ENCODE measurements at regions not wholly inside any gene's neighbourhood (a gene's known extent, or its start where the extent isn't known, plus 50 kb on each side); places are given as distances from the start of the nearest gene placed in this dataset.

DNA sequence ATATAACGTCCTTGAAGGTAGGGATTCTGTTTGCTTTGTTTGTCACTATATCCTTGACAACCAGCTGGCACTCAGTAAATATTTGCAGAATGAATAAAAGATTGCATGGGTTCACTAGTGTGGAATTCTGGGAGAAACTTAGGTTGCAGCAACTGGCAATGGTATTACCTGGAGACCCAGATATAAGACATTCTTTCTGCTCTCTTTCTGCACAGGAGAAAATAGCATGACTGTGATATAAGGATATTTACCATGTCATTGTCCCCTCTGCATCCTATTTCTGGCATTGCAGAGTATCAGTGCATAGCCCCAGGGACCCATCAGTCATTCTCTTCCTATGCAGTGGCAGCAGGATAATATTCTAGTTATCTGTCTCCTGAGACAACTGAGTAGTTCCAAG, 308.9 kb upstream of the LRRC7 start:
- Histone ChIP-seq H3K4me3 (ENCODE audit: low read depth in 1 of 3, low read length in 3 of 3) (no peak overlapping the region), H3K27me3 (ENCODE audit: control insufficient read depth in 4 of 4, insufficient read depth in 4 of 4, low read length in 3 of 4) (no peaks in the 10 kb centered on the region), H3K9ac (ENCODE audit: low read depth in 1 of 2, low read length in 2 of 2) (no peak overlapping the region), H3K36me3 (ENCODE audit: control insufficient read depth in 4 of 4, insufficient read depth in 3 of 4, low read depth in 1 of 4, low read length in 3 of 4) (no peaks in the 10 kb centered on the region), H3K4me1 (ENCODE audit: control insufficient read depth in 4 of 4, insufficient read depth in 4 of 4, low read length in 3 of 4) (no peaks in the 10 kb centered on the region), H3K9me3 (ENCODE audit: control insufficient read depth in 4 of 4, low read length in 3 of 4) (peaks cover 0 to 1% (median 0%) of the 10 kb centered on the region in 4 donors), H3K27ac (ENCODE audit: low read depth in 1 of 2, low read length in 2 of 2) (no peak overlapping the region)
- DNase-seq (ENCODE audit: low spot score): no peak
- WGBS: 32% methylated on average over 1 of the region's 1 CpG
- TF ChIP-seq, protein P1, sequence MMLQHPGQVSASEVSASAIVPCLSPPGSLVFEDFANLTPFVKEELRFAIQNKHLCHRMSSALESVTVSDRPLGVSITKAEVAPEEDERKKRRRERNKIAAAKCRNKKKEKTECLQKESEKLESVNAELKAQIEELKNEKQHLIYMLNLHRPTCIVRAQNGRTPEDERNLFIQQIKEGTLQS (IDR thresholded peaks at IDR 0.05): no peak
- no peak for TF ChIP-seq HNF4A (conservative IDR thresholded peaks at IDR 0.05)
- TF ChIP-seq, protein P2, sequence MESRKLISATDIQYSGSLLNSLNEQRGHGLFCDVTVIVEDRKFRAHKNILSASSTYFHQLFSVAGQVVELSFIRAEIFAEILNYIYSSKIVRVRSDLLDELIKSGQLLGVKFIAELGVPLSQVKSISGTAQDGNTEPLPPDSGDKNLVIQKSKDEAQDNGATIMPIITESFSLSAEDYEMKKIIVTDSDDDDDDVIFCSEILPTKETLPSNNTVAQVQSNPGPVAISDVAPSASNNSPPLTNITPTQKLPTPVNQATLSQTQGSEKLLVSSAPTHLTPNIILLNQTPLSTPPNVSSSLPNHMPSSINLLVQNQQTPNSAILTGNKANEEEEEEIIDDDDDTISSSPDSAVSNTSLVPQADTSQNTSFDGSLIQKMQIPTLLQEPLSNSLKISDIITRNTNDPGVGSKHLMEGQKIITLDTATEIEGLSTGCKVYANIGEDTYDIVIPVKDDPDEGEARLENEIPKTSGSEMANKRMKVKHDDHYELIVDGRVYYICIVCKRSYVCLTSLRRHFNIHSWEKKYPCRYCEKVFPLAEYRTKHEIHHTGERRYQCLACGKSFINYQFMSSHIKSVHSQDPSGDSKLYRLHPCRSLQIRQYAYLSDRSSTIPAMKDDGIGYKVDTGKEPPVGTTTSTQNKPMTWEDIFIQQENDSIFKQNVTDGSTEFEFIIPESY (IDR thresholded peaks at IDR 0.05): no peak
- no peak for TF ChIP-seq RXRA (IDR thresholded peaks at IDR 0.05)
- TF ChIP-seq EGR1 (IDR thresholded peaks at IDR 0.05; ENCODE audit: low read depth in 2 of 2): no peak
- TF ChIP-seq FOXA2 (IDR thresholded peaks at IDR 0.05): no peak
- TF ChIP-seq SP1 (IDR thresholded peaks at IDR 0.05): no peak
- no peak for TF ChIP-seq NR2F2 (IDR thresholded peaks at IDR 0.05)
- TF ChIP-seq FOXA1 (IDR thresholded peaks at IDR 0.05): no peak
- TF ChIP-seq GABPA (IDR thresholded peaks at IDR 0.05 in 1 of 2, conservative IDR thresholded peaks at IDR 0.05 in 1 of 2): no peak
- TF ChIP-seq RAD21 (IDR thresholded peaks at IDR 0.05): no peak
- TF ChIP-seq JUND (IDR thresholded peaks at IDR 0.05): no peak
- TF ChIP-seq, protein P3, sequence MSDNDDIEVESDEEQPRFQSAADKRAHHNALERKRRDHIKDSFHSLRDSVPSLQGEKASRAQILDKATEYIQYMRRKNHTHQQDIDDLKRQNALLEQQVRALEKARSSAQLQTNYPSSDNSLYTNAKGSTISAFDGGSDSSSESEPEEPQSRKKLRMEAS (IDR thresholded peaks at IDR 0.05): no peak
- TF ChIP-seq, protein P4, sequence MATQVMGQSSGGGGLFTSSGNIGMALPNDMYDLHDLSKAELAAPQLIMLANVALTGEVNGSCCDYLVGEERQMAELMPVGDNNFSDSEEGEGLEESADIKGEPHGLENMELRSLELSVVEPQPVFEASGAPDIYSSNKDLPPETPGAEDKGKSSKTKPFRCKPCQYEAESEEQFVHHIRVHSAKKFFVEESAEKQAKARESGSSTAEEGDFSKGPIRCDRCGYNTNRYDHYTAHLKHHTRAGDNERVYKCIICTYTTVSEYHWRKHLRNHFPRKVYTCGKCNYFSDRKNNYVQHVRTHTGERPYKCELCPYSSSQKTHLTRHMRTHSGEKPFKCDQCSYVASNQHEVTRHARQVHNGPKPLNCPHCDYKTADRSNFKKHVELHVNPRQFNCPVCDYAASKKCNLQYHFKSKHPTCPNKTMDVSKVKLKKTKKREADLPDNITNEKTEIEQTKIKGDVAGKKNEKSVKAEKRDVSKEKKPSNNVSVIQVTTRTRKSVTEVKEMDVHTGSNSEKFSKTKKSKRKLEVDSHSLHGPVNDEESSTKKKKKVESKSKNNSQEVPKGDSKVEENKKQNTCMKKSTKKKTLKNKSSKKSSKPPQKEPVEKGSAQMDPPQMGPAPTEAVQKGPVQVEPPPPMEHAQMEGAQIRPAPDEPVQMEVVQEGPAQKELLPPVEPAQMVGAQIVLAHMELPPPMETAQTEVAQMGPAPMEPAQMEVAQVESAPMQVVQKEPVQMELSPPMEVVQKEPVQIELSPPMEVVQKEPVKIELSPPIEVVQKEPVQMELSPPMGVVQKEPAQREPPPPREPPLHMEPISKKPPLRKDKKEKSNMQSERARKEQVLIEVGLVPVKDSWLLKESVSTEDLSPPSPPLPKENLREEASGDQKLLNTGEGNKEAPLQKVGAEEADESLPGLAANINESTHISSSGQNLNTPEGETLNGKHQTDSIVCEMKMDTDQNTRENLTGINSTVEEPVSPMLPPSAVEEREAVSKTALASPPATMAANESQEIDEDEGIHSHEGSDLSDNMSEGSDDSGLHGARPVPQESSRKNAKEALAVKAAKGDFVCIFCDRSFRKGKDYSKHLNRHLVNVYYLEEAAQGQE (IDR thresholded peaks at IDR 0.05): no peak
- TF ChIP-seq HNF4G (IDR thresholded peaks at IDR 0.05): no peak
- no peak for TF ChIP-seq TAF1 (conservative IDR thresholded peaks at IDR 0.05)
- TF ChIP-seq, protein P5, sequence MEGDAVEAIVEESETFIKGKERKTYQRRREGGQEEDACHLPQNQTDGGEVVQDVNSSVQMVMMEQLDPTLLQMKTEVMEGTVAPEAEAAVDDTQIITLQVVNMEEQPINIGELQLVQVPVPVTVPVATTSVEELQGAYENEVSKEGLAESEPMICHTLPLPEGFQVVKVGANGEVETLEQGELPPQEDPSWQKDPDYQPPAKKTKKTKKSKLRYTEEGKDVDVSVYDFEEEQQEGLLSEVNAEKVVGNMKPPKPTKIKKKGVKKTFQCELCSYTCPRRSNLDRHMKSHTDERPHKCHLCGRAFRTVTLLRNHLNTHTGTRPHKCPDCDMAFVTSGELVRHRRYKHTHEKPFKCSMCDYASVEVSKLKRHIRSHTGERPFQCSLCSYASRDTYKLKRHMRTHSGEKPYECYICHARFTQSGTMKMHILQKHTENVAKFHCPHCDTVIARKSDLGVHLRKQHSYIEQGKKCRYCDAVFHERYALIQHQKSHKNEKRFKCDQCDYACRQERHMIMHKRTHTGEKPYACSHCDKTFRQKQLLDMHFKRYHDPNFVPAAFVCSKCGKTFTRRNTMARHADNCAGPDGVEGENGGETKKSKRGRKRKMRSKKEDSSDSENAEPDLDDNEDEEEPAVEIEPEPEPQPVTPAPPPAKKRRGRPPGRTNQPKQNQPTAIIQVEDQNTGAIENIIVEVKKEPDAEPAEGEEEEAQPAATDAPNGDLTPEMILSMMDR (IDR thresholded peaks at IDR 0.05; ENCODE audit: low read depth, low read length, missing input control): no peak
- TF ChIP-seq YY1 (IDR thresholded peaks at IDR 0.05): no peak
